ENCODE measurements at regions not wholly inside any gene's neighbourhood (a gene's known extent, or its start where the extent isn't known, plus 50 kb on each side); places are given as distances from the start of the nearest gene placed in this dataset.

DNA sequence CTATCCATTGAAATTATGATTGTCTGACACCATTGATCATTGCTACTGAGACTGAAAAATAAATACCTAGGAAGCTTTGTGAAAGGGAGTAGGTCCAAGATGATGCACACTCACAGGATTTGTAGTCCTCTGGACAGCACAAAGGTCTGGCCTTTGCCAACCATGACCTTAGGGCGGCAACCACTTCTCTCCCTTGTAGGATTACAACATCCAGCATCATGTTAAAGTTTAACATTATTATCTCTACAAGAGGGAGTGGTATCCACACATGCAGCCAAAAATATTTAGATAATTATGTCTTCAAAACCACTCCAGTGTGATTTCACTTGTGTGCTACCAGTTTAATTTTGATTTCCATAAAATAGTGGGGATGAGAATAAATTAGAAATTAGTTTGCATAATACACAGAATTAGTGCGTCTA, 51.1 kb upstream of the NHSL1 start:
- no peak for DNase-seq

DNA sequence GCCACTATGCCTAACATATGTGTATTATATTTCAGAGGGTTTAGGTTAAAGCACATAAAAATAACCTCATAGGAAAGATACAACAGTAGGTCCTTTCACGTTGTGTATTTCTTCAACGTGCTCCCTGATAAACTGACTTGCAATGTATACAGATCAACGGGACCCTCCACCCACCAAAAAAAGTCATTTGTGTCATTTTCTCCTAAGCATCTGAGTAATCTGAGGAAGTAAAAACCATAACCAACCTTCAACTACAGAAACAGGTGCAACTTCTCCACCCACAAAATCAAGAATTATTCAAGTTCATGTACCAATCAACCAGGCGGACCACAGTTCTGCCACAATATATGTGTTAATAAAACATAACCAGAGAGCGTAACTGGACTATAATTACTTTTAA, 54.9 kb upstream of the NHSL1 start:
- DNase-seq, result no peak

DNA sequence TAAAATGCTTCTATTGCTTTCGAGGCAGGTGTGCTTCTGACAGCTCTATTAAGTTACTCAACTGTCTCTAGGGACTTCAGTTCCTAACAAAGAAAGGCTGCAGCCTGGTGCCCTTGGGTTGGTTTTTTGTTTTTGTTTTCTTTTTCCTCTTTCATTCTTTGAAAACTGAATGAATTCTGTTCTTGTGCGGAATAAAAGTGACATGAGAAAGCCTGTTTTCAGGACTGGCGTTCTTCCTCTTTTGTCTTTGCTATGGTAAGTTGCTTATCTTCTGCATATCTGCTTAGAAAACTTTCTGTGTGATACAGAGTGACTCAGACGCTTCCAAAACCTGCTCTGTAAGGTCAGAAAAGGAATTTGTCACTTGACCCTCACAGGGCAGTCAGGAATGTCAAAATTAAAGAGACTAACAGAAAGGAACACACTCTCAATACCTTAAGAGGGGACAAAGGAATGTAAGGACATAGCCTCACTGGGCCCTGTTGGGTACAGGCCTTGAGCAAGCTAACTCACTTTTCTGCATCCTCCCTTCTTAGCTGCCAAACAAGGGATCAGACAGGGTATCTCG, 56.2 kb upstream of the NHSL1 start:
- DNase-seq, result no peak

DNA sequence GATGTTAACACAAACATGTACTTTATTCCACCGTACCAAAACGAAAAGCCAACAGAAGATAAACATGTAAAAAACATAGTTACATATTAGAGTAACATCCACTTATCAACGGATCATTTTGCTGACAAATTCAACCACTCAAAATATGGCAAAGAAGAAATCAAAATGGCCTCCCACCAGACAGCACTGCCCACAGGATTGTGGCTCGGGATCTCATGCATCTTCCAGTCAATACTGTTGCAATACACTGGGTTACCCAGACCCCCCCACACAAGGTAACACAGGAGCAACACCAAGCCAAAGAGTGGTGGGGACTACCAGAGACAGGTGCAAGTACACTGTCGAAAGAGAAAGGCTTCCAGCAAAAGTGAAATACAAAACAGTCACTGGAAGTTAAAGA, 57.9 kb upstream of the NHSL1 start:
- no peak for DNase-seq

DNA sequence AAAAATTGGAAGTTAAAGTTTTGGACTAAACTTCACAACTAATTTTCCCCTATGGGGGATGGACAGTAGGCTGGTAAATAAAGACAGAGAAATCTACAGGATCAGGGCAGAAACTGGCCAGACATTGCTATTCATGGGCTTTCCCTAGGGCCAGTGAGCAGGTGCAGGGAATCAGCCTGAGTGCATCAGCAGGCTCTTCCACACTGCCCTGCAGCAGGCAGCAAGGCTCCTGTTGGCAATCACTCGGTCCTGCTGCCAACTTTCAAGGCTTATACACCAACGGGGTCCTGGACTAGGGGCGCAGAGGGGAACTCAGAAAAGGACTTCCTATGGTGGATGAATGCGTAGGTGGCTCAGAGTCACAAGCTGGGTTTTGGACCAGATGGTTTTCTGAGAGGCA, 59.8 kb upstream of the NHSL1 start:
- no peak for DNase-seq

DNA sequence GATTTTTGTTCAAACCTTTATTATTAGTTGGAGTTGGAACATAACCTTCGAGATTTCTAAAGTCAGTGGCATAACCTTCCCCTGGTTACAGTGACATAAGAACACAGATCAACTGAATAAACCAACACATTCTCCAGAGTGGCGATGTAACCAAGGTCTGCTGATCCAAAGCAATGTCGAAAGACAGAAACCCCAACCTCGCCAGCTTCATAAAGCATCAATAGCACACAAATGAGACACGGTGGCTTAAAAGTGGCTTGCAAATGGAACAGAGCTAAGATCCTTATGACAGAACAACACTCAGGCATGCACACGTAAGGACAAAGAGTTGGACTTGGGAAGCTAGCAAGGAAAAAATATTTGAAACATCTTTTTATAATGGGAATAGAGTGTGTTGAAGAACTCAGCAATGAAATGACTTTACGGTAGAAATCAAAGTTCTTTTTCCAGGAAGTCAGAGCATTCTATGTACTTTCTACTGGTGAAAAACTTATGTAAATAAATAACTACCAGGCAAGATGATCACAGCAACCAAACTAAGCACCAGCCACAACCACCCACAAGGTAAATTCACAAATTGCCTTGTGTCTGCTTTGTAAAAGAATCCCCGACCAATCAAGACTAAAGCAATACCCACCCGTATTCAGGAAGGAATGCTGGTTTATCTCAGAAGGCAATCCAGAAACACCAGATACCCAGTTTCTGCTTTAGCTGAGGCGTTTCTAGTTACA, 61.0 kb upstream of the NHSL1 start:
- DNase-seq, result no peak

DNA sequence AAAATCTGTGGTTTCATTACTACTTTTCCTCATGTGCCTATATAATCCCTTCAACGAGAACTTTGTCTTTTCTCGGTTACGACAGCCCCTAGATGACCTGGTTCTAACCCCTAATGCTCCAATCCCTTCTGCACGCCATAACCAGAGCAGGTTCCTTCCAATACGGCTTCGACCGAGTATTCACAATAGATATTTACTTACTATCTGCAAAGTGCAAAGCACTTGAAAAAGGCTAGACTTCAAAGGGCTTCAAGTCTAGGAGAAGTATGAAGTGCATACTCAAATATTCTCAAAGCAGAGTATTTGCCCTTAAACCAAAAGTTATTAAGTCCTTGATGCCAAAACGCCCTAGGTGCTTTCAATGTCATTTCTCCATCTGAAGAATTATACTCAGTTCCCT, 63.4 kb upstream of the NHSL1 start:
- no peak for DNase-seq

DNA sequence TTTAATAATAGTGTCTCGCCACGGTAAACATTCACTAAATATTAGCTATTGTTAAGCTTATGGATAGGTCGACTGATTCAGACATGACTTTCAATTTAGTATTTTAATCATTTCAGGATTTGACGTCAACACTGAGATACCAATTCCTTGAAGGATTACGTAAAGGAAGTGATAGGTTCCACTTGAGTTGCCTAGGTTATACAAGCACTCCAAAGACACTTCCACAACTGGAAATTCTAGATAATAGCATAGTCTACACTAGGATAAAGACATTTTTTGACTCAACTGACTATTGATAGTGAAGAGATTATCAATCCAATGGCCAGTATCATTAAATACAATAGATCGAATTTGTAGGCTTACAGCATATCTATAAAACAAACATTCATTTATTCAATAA, 63.9 kb upstream of the NHSL1 start:
- no peak for DNase-seq

DNA sequence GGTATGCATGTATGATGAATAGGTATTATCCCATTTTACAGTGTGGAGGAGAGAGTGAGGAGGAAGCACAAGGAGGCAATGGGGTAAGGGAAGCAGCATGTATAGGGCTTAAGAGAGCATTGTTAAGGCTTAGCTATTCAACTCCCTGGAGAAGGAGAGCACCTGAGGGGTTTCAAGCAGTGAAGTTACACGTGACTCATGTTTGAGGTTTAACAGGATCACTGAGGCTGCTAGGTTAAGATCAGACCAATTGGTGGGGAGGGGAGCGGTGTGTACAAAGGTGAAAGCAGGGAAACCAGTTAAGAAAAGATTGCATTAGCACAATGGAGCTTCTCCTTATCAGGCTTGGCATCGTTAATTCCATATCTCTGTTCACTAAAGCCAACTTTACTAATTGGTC, 64.4 kb upstream of the NHSL1 start:
- DNase-seq, result no peak

DNA sequence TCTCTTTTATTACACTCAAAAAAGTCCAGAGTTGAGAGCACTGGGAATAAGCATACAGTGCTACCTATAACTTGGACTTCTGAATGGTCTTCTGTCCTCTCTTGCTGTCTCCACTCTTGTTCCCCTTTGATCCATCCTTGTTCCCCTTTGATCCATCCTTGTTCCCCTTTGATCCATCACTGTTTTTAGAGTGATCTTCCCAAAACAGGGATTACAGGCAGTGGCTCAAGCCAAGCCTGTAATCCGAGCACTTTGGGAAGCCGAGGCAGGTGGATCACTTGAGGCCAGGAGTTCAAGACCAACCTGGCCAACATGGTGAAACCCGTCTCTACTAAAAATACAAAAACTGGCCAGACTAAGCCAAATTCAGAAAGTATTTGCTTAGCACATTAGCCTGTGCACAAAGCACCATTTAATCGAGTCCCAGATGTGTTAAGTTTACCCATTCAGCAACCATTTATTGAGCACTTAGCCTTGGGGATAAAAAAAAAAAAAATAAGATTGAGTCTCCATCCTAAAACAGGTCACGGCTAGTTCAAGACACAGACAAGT, 65.0 kb upstream of the NHSL1 start:
- no peak for DNase-seq

DNA sequence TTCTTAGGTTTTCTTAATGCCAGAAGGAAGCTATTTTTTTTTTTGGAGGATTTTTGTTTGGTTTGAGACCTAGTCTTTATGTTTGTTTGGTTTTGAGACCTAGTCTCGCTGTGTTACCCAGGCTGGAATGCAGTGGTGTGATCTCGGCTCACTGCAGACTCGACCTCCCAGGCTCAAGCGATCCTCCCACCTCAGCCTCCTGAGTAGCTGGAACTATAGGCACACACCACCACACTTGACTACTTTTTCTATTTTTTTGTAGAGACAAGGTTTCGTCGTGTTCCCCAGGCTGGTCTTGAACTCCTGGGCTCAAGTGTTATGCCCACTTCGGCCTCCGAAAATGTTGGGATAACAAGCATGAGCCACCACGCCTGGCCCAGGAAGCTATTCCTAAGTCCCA, 67.8 kb upstream of the NHSL1 start:
- DNase-seq, result no peak

DNA sequence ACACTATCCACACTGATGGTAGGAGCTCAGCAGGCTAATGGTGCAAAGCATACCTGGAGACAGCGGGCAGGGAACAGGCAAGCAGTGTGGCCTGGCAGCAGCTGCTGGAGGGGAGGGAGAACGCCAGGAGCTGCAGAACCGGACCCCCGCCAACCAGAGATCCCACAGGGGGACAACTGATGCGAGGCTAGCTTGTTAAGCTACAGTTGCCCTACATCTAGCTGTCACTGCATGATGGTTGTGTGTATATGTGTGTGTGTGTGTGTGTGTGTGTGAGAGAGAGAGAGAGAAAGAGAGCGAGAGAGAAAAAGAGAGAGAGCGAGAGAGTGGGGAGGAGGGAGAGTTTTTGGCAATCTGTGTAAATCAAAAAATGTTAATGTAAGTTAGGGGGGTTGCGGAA, 69.7 kb upstream of the NHSL1 start:
- no peak for DNase-seq

DNA sequence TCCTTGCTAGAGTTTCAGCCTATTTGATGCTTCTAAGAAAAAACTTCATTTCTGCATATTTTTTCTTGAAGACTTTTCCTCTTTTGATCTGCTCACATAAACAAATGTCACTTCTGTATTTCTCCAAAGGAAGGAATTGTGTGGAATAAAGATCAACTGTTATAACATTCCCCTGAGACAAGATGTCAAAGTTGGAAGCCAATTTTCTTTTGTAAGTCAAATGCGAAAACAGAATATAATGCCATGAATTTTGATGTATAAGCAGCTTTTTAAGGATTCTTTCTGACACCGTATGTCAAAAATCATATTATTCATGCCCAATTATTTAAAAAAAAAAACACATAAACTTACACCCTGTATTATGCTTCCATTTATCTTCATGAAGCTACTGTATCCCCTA, 70.3 kb upstream of the NHSL1 start:
- DNase-seq, result no peak

DNA sequence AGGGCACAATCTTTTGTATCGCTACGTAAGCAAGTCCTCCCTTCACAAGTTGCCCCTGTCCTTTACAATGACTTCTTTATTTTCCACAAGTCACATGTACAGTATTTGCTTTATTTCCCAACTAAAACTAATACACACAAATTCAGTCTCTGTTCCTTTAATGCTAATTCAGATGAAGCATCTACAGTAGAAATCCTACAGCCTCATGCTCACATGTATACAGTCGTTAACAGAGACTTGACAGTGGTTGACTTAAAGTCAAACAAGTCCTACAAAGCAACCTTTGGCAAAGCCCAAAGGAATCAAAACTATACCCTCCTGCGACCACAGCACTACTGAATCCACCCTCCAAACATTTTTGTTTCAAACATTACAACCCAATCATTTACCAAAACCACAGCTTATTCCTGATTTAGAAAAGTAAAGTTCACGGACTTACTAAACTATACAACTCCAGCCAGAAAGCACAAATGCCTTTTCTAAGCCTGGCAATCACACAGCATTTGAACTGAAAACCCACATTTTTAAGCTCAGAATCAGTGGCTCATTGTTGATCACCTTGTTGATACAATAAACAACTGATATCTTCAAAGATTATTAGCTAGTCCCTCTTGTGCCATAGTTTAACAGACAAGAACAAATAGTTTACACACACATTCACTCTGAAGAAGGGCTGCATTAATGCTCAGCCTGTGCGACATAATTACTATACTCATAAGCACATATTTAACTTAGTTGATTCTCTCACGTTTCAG, 70.9 kb upstream of the NHSL1 start:
- no peak for DNase-seq

DNA sequence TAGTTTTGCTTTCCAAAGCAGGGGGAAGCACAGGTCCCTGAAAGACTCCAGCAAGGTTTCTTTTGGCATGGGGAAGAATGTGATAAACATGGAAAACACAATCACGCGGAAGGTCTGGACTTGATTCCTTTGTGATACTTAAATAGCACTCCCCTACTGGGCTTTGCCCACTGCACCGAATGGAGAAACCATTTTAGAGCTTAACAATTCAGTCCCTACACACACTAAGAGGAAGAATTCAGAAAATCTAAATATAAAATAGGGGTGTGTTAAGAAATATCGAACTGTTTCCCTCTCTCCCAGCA, 71.4 kb upstream of the NHSL1 start:
- no peak for DNase-seq

DNA sequence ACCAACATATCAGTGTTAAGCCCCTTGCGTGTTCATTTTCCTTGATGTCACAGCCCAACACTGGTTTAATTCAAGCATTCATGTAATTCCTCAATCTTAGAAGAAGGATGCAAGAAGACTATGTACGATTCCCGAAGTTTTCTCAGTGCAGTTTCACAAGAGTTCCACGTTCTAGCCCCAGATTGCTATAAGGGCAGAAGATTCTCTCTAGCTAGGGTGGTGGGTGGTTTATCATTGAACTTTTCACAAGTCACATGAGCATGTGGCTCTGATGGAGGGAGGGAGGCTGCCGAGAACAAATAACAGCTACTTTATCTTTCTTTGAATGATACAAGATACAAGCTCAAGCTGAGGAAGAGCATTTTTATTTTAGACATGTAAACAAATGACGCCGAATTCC, 71.9 kb upstream of the NHSL1 start:
- no peak for DNase-seq

DNA sequence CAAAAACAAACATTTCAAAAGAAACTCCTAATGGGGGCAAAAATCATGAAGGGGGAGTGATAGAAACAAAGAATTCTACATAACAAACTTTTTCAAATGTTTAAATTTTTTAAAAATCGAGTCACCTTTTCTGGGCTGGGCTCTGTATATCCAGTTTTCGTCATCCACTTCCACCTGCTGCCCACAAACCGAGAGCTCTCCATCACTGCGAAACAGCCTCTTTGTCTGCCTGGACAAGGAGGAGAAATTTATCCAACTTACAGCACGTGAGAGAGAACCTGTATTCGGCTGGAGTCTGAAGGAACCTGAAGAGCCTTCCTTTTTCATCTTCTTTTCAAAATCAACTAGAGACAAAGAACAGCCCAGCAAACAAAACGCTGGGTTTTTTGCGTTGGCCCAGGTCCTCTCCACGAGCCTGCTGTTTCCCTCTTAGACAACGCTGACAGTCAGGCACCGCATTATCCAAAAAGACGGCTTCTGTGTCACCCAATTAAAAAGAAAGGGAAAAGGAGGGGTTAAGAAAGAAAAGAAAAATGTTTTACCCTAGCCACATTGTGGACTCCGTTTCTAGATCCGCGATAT, 72.4 kb upstream of the NHSL1 start:
- DNase-seq, result no peak

DNA sequence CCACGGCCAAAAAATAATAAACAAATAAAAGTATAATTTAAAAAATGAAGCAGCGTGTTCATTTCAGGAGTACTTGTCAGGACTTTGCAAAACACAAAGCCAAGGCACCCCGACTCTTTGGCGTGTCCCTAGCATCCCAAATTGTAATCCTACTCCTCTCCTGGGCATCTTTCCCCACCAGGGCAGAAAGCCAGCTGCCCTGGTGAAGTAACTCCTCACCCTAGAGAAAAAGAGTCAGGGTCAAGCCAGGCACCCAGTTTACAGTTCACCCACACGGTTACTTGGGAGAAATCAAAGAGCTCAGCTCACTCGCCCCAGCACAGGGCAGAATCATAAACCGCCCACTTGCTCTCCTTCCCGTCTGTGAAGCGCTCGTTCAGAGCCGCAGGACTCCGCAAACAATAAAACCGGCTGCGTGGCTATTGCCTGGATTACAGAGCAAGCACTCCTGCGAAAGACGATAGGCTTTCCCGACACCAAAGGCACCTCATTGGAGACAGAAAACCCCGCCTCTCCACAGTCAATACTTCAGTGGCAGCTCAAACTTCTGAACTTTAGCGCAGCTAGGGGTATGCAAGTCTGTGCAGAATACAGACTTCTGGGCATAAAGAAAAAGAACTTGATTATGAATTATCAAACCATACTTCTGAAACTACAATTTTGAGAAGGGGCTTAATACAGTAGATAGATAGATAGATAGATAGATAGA, 73.0 kb upstream of the NHSL1 start:
- DNase-seq, result no peak

DNA sequence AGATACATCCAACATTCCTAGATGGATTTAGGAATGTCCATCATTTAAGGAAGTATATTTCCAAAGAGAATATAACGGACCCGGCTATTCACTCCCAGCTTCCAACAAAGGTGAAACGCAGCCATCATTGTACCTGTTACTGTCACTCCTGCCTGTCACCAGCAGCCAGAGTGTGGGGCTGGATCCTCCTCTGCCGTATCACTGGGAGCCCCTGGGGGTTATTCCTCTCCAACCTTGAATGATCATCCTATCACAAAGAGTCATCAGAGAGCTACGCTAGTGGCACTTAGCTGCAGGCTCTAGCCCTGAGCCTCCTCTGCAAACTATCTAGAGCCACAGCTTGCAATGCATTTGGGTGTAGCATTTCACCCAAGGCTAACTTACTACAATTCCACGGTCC, 73.6 kb upstream of the NHSL1 start:
- no peak for DNase-seq

DNA sequence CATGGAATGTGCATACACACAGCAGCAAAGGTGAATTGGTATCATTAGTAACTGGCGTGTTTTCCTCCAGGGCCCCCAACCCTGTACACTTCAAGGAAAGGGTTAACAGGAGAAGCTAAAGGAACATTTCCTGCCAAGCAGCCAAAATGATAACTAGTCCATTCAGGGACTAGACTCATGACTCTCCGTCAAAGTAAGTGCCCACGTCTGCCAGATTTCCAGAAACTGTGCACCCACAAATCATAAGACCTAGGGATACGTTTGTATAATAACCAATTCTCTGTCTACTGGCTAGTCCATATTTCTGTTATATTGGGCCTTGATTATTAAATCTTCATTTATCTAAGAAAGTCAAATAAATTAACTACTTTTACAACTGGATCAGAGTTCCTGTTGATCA, 76.0 kb upstream of the NHSL1 start:
- no peak for DNase-seq

DNA sequence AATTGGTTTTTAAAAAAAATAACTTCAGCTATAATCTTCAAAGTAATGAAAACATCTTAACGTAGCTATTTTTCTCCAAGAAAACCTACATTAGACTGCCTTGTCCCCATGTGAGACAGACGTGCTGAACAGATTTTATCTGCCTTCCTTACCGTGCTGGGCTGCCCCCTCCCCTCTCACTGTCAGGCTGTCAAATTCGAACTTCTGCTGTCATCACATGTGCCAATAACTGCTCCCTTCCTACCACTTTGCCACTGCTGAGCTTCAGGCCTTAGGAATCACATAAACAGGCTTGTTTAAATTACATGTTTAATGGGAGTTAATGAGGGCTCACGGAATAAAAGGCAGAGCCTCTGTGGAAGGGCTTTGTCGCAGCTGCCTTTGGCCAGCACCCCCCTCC, 77.0 kb upstream of the NHSL1 start:
- no peak for DNase-seq

DNA sequence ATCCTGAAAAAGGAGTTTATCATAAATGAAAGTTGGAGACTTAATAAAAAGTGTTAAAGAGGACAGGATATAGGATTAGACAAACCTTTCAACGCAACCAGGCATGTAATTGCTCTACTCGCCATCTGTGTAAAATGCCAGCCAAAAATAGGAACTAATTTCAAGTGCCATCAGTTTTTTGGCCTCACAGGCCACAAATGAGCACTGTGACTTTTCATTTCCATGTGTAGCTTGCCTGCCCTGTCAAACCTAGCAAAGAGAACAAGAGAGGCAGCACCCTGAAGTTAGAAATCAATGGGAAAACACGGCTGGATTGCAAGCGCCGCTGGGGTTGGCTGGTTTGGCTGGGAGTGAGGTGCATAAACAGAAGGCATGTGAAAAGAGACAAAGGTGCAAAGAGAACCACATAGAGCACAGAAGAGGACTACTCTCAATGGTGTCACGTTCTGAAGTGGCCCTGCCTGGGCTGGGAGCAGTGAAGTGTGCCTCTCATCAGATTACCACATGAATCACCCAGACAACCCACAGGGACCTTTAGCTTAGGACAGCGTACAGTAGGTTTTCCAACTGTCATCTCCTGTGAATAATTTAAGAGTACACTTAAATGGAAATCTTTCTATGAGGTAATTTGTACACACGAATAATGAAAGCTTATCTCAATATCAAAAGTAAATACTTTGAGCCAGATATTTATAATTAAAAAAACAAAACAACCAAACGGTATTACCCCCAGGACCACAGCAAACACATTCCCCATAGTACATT, 78.0 kb upstream of the NHSL1 start:
- DNase-seq, result no peak

DNA sequence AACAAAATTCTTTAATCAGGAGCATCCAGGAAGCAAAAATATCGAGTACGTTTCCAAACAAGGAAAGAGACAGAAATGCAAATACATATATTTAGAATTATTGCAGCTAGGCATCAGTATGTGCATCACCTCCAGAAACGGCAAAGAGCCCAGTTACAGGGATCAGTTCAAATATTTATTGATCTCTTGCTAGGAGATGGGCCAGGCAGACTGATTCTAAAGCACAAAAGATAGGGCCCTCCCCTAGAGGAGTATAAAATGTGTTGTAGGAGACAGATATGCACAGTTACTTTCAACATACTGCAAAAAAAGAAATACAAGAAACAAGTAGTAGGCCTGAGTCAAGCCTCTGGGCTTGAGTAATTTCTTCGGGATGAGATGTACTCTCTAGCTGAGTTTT, 80.7 kb upstream of the NHSL1 start:
- DNase-seq, result no peak
